CD4-positive, CD25-positive, alpha-beta regulatory T cell (primary cell): ENCODE measurements at regions not wholly inside any gene's neighbourhood (a gene's known extent, or its start where the extent isn't known, plus 50 kb on each side); places are given as distances from the start of the nearest gene placed in this dataset.

Source experiments
- ATAC-seq, 2 donors: fragments of 150-1000 bp; cut with Tn5 transposase; one replicate each; pipeline ENCODE4 v1.10.0; 2021; ENCODE audit warnings: low read depth in 2 of 2, moderate number of reproducible peaks in 2 of 2, moderate library complexity in 1 of 2
- DNase-seq, 3 donors: peaks; one replicate each; pipeline versions ENCODE4 v3.0.0 to v3.0.0-alpha.2; 2012 to 2022; ENCODE audit warnings: mixed read lengths in 1 of 3
- H3K27ac ChIP-seq: one replicate; pipeline ENCODE4 v1.7.0; 2013; ENCODE audit warnings: mild to moderate bottlenecking, low read length; ENCODE audit not compliant: insufficient read depth, poor library complexity, severe bottlenecking
- H3K27me3 ChIP-seq: one replicate; pipeline ENCODE4 v1.7.0; 2013; ENCODE audit warnings: low read length; ENCODE audit not compliant: control insufficient read depth, insufficient read depth
- H3K36me3 ChIP-seq: one replicate; pipeline ENCODE4 v1.7.0; 2013; ENCODE audit warnings: mild to moderate bottlenecking, low read length, moderate library complexity; ENCODE audit not compliant: control insufficient read depth, insufficient read depth
- H3K4me1 ChIP-seq: 2 replicates; pipeline ENCODE4 v1.7.0; 2013; ENCODE audit warnings: mild to moderate bottlenecking, low read length; ENCODE audit not compliant: insufficient read depth, control insufficient read depth, poor library complexity, severe bottlenecking
- H3K4me3 ChIP-seq: one replicate; pipeline ENCODE4 v1.7.0; 2013; ENCODE audit warnings: low read depth, mild to moderate bottlenecking, low read length, moderate library complexity
- H3K9me3 ChIP-seq, 2 experiments: 1 replicate in 1 of 2; 2 replicates in 1 of 2; pipeline ENCODE4 v1.7.0; 2013; ENCODE audit warnings: low read length in 2 of 2, mild to moderate bottlenecking in 1 of 2, moderate library complexity in 1 of 2; ENCODE audit not compliant: control insufficient read depth in 2 of 2
- H3K27ac Mint-ChIP-seq, 3 donors: one replicate each; pipeline ENCODE4 v1.8.0; 2020 to 2022; ENCODE audit warnings: mild to moderate bottlenecking in 3 of 3, mixed read lengths in 3 of 3, moderate library complexity in 2 of 3
- H3K27me3 Mint-ChIP-seq: one replicate; pipeline ENCODE4 v1.8.0; 2022; ENCODE audit warnings: mild to moderate bottlenecking, mixed read lengths
- H3K36me3 Mint-ChIP-seq: one replicate; pipeline ENCODE4 v1.8.0; 2020; ENCODE audit warnings: mixed read lengths
- H3K4me1 Mint-ChIP-seq, 4 donors: one replicate each; pipeline ENCODE4 v1.8.0; 2020 to 2022; ENCODE audit warnings: mixed read lengths in 4 of 4, mild to moderate bottlenecking in 1 of 4
- H3K4me3 Mint-ChIP-seq, 4 donors: one replicate each; pipeline ENCODE4 v1.8.0; 2020 to 2022; ENCODE audit warnings: mild to moderate bottlenecking in 4 of 4, mixed read lengths in 4 of 4, moderate library complexity in 3 of 4
- H3K9me3 Mint-ChIP-seq, 7 donors: one replicate each; pipeline ENCODE4 v1.8.0; 2020 to 2022; ENCODE audit warnings: mixed read lengths in 7 of 7, mild to moderate bottlenecking in 3 of 7, moderate library complexity in 2 of 7

- no peaks in the 10 kb centered on the region for H3K36me3 ChIP-seq
- Mint-ChIP-seq H3K9me3 (peaks cover 4 to 20% (median 9%) of the 10 kb centered on the region in 7 donors), H3K36me3 (no peaks in the 10 kb centered on the region), H3K27ac (no peak overlapping the region), H3K4me3 (no peak overlapping the region), H3K4me1 (no peaks in the 10 kb centered on the region), H3K27me3 (no peaks in the 10 kb centered on the region)
- no peaks in the 10 kb centered on the region for H3K4me1 ChIP-seq
- H3K4me3 ChIP-seq = no peak overlapping the region
- DNase-seq = no peak
- H3K27me3 ChIP-seq = no peaks in the 10 kb centered on the region
- H3K9me3 ChIP-seq = peaks cover 0 to 11% of the 10 kb centered on the region in 2 experiments
- H3K27ac ChIP-seq = no peak overlapping the region
- ATAC-seq = no peak
These were observed 1985.7 kb upstream of the CDH9 start for GRCh38 chr5:29024052-29024451.

- no peaks in the 10 kb centered on the region for H3K36me3 Mint-ChIP-seq
- Histone ChIP-seq H3K4me1 (no peaks in the 10 kb centered on the region), H3K9me3 (peaks cover 0 to 11% of the 10 kb centered on the region in 2 experiments), H3K27me3 (no peaks in the 10 kb centered on the region), H3K27ac (no peak overlapping the region), H3K4me3 (no peak overlapping the region), H3K36me3 (no peaks in the 10 kb centered on the region)
- H3K27me3 Mint-ChIP-seq = no peaks in the 10 kb centered on the region
- DNase-seq (no peak), ATAC-seq (no peak)
- no peak overlapping the region for H3K4me3 Mint-ChIP-seq
- H3K27ac Mint-ChIP-seq = no peak overlapping the region
- no peaks in the 10 kb centered on the region for H3K4me1 Mint-ChIP-seq
- peaks cover 4 to 20% (median 6%) of the 10 kb centered on the region in 7 donors for H3K9me3 Mint-ChIP-seq
These were observed 1985.2 kb upstream of the CDH9 start for GRCh38 chr5:29023541-29023940.

GRCh38 chr5:29017501-29017900, 1979.1 kb upstream of the CDH9 start:
- Mint-ChIP-seq H3K27me3 (no peaks in the 10 kb centered on the region), H3K27ac (no peak overlapping the region), H3K4me3 (no peak overlapping the region), H3K4me1 (no peaks in the 10 kb centered on the region), H3K36me3 (no peaks in the 10 kb centered on the region), H3K9me3 (peaks cover 0 to 32% (median 5%) of the 10 kb centered on the region in 7 donors)
- no peak overlapping the region for H3K4me3 ChIP-seq
- no peaks in the 10 kb centered on the region for H3K27me3 ChIP-seq
- H3K27ac ChIP-seq = no peak overlapping the region
- no peaks in the 10 kb centered on the region for H3K36me3 ChIP-seq
- H3K4me1 ChIP-seq = no peaks in the 10 kb centered on the region
- no peak for ATAC-seq
- H3K9me3 ChIP-seq = peaks cover 0 to 16% of the 10 kb centered on the region in 2 experiments
- no peak for DNase-seq

GRCh38 chr5:29016067-29016466, 1977.7 kb upstream of the CDH9 start:
- Mint-ChIP-seq H3K4me3 (no peak overlapping the region), H3K9me3 (peaks cover 0 to 27% (median 2%) of the 10 kb centered on the region in 7 donors), H3K36me3 (no peaks in the 10 kb centered on the region), H3K27ac (no peak overlapping the region), H3K4me1 (no peaks in the 10 kb centered on the region), H3K27me3 (no peaks in the 10 kb centered on the region)
- H3K27me3 ChIP-seq = no peaks in the 10 kb centered on the region
- ATAC-seq = no peak
- H3K27ac ChIP-seq = no peak overlapping the region
- H3K36me3 ChIP-seq = no peaks in the 10 kb centered on the region
- no peak overlapping the region for H3K4me3 ChIP-seq
- no peaks in the 10 kb centered on the region for H3K4me1 ChIP-seq
- H3K9me3 ChIP-seq = peaks cover 0 to 10% of the 10 kb centered on the region in 2 experiments
- DNase-seq = no peak

- no peaks in the 10 kb centered on the region for H3K36me3 Mint-ChIP-seq
These were observed 1977.1 kb upstream of the CDH9 start for GRCh38 chr5:29015523-29015922.

GRCh38 chr5:29005386-29005785, 1967.0 kb upstream of the CDH9 start:
- H3K36me3 ChIP-seq = no peaks in the 10 kb centered on the region
- Mint-ChIP-seq H3K36me3 (no peaks in the 10 kb centered on the region), H3K4me3 (no peak overlapping the region), H3K27ac (no peak overlapping the region), H3K4me1 (no peaks in the 10 kb centered on the region), H3K27me3 (no peaks in the 10 kb centered on the region), H3K9me3 (peaks cover 0 to 10% (median 5%) of the 10 kb centered on the region in 7 donors)
- no peaks in the 10 kb centered on the region for H3K4me1 ChIP-seq
- H3K27me3 ChIP-seq = no peaks in the 10 kb centered on the region
- DNase-seq (no peak), ATAC-seq (no peak)
- no peak overlapping the region for H3K4me3 ChIP-seq
- no peak overlapping the region for H3K27ac ChIP-seq
- H3K9me3 ChIP-seq = peaks cover 2 to 6% of the 10 kb centered on the region in 2 experiments

More at GRCh38 chr5:29015523-29015922, 1977.1 kb upstream of the CDH9 start:
- Histone ChIP-seq H3K27ac (no peak overlapping the region), H3K9me3 (peaks cover 0 to 5% of the 10 kb centered on the region in 2 experiments), H3K36me3 (no peaks in the 10 kb centered on the region), H3K4me3 (no peak overlapping the region), H3K4me1 (no peaks in the 10 kb centered on the region), H3K27me3 (no peaks in the 10 kb centered on the region)
- no peak for DNase-seq
- no peaks in the 10 kb centered on the region for H3K4me1 Mint-ChIP-seq
- H3K27ac Mint-ChIP-seq = no peak overlapping the region
- H3K4me3 Mint-ChIP-seq = no peak overlapping the region
- H3K9me3 Mint-ChIP-seq = peaks cover 0 to 22% (median 2%) of the 10 kb centered on the region in 7 donors
- no peaks in the 10 kb centered on the region for H3K27me3 Mint-ChIP-seq
- no peak for ATAC-seq

GRCh38 chr5:29002481-29002880, 1964.1 kb upstream of the CDH9 start:
- Mint-ChIP-seq H3K9me3 (peaks cover 0 to 16% (median 4%) of the 10 kb centered on the region in 7 donors), H3K36me3 (no peaks in the 10 kb centered on the region), H3K27me3 (no peaks in the 10 kb centered on the region), H3K27ac (no peak overlapping the region), H3K4me3 (no peak overlapping the region), H3K4me1 (no peaks in the 10 kb centered on the region)
- no peak for DNase-seq
- H3K4me1 ChIP-seq = no peaks in the 10 kb centered on the region
- H3K27ac ChIP-seq = no peak overlapping the region
- ATAC-seq = no peak
- H3K36me3 ChIP-seq = no peaks in the 10 kb centered on the region
- no peaks in the 10 kb centered on the region for H3K27me3 ChIP-seq
- H3K9me3 ChIP-seq = peaks cover 2 to 6% of the 10 kb centered on the region in 2 experiments
- no peak overlapping the region for H3K4me3 ChIP-seq

- no peak for ATAC-seq
- Mint-ChIP-seq H3K27ac (no peak overlapping the region), H3K36me3 (no peaks in the 10 kb centered on the region), H3K4me3 (no peak overlapping the region), H3K9me3 (peaks cover 0 to 16% (median 4%) of the 10 kb centered on the region in 7 donors), H3K4me1 (no peaks in the 10 kb centered on the region), H3K27me3 (no peaks in the 10 kb centered on the region)
- H3K27me3 ChIP-seq = no peaks in the 10 kb centered on the region
- H3K9me3 ChIP-seq = peaks cover 2 to 6% of the 10 kb centered on the region in 2 experiments
- no peak overlapping the region for H3K27ac ChIP-seq
- no peak overlapping the region for H3K4me3 ChIP-seq
- DNase-seq = no peak
- H3K4me1 ChIP-seq = no peaks in the 10 kb centered on the region
- H3K36me3 ChIP-seq = no peaks in the 10 kb centered on the region
These were observed 1963.3 kb upstream of the CDH9 start for GRCh38 chr5:29001666-29002065.
